B cell (primary cell): ENCODE measurements at regions not wholly inside any gene's neighbourhood (a gene's known extent, or its start where the extent isn't known, plus 50 kb on each side); places are given as distances from the start of the nearest gene placed in this dataset.

Experiments
- CTCF ChIP-seq: fragments of 200-600 bp; IDR thresholded peaks from one replicate; pipeline ENCODE4 v1.8.0; 2022; ENCODE audit warnings: antibody characterized with exemption, mild to moderate bottlenecking
- EZH2 ChIP-seq: IDR thresholded peaks from 2 replicates; pipeline ENCODE4 v1.6.1; 2012; ENCODE audit warnings: borderline replicate concordance, low read depth, mild to moderate bottlenecking, moderate library complexity, low read length; ENCODE audit not compliant: insufficient read depth, poor library complexity, severe bottlenecking

DNA sequence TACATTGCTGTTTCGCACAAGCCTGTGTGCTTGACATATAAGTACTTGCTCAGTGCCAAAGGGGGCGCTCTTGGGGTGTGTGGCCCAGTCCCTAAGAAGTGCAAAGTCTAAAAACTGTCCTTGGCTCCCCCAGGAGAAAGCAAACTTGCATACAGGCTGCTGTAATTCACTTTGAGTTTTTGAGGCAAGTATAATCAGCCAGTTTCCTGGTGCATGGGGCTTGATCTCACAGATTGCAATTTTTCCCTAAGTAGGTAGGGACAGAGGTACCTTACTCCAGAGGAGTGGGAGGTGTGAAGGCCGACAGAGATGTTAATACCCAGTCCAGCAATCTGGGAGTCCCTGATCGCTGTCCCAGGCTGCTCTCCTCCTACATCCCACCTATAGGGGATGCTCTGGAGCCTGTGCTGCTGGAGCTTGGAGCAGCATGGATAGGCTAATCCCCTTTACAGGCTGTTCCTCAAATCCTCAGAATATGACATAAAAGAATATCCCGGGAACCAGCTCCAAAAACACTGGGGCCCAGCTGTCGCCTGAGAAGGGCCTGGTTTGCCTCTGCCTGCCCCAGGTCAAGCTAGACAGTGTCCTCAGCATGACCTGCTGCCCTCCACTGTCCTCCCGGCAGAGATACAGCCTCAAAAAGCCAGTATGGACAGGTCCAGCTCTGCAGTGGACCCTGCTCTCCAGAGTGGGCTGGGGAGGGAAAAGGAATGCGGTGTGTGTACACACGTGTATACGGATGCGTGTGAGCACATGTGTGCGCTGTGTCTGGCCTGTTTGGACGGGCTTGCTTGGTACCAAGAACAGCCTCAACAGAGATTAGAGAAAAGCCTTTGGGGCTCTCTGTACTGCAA is 136.5 kb upstream of the HAAO start:
- no peak for TF ChIP-seq CTCF
- no peak for TF ChIP-seq EZH2
